Ureter (tissue), 1 donor: ENCODE measurements at regions not wholly inside any gene's neighbourhood (a gene's known extent, or its start where the extent isn't known, plus 50 kb on each side); places are given as distances from the start of the nearest gene placed in this dataset.

Experiments used
- DNase-seq: peaks from one replicate; pipeline ENCODE4 v3.0.0-alpha.2; 2020; ENCODE audit warnings: low spot score
- donor health status: DM: yes; HTN: yes; CAD: no.

DNA sequence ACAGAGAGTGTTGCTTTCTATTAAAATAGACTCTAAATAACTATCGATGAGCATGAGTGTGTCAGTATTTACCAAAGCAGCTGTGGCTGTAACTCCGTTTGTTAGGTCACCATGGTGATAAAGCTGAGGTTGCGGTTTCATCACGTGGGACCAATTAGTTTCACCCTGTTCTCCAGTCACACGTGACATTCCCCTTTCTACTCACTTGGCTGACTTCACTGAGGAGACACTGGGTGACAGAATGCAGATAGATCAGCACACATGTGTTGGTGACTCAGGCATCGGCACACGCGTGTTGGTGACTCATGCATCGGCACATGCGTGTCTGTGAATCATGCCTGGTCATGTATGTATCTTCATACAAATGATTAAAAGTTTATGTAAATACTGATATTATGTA, 285.4 kb downstream of the THBS2 start:
- peak; percentile 69 for DNase-seq

DNA sequence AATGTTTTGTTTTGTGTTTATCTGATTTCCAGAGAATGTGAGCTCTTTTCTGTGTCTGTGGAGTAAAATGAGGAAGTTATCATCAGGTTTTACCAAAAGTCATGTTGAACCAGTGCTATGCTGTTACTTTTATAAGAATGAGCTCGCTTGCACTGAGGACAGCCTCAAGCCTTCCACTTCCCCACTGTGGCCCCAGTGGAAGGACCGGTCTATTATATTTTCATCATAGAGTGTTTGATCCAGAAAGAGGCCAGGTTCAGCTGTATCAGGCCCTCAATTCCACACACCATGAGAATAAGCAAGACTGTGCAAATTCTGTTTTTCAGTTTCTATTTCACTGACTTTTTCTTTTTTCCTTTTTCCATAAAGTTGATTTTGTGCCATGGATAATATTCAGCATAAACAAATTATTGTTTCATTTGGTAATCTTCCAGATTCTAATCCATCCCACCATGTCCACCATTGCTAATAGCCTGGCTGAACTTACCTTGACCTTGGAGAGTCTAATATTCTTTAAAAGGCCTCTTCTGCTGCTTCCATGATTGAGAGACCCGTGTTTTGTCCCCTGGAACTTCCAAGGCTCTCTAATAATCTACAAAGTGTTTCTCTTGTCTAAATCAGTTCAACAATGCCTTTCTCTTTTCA, 286.2 kb downstream of the THBS2 start:
- no peak for DNase-seq

DNA sequence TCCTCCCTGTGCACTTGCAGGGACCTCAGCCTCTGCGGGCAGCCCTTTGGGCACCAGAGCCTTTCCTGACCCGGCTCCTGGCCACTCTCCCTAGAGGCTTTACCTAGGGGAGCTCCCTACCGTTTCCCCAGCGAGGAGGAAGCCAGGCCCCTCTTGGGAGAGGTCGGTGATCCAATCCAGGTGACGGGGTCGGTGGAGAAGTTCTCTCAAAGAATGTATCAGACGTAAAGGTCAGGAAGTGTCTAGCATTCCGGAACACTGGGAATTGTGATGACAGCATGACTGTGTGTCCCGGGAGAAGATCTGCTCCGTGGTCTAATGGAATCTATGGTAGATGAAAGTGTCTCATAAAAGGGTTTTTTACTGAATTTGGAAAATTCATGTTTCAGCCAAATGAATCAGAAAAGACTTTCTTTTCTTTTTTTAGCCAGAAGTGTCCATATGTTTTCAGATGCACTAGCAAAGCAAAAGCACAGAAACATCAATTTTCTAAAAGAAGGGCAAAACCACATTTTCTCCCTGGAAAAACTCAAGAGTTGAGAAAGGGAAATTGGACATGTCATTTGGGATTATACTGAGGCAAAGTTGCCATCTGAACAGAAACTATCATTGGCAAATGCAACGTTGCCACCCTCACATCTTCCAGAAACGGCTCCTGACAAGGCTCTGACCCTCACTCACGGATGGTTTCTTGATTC, 289.4 kb downstream of the THBS2 start:
- DNase-seq: no peak

DNA sequence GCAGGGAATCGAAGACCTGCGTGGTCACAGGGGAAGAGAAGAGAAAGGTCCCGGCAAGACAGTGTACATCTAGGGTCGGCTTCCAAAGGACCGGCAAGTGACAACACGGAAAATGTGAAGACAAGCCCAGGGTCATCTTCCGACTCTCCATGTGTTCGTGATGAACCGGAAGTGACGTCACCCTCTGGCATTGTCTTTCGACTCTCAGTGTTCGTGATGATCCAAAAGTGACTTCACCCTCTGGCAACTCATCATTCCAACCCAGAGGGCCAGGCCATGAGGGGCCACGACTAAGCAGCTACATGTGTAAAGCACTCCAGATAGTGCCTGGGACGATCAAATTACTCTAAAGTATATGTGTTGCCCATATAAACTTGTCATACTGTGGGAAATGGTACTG, 290.8 kb downstream of the THBS2 start:
- no peak for DNase-seq

DNA sequence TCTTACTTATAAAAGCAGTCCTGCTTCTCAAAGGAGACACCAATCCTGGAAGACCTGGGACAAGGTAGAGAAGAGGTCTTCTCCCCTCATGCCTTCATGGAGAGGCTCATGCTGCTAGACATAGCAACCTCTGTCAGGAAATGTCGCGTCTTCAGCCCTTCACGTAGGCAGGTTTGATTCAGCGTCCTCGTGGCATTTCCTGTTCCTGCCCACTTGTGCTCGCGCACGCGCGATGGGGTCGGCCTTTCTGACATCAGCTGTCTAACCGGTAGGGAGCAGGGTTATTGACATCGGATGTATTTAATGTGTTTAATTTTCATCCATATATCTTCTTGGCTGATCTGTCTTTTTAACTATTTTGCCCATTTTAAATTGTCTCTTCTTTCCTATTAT, 292.4 kb downstream of the THBS2 start:
- no peak for DNase-seq

DNA sequence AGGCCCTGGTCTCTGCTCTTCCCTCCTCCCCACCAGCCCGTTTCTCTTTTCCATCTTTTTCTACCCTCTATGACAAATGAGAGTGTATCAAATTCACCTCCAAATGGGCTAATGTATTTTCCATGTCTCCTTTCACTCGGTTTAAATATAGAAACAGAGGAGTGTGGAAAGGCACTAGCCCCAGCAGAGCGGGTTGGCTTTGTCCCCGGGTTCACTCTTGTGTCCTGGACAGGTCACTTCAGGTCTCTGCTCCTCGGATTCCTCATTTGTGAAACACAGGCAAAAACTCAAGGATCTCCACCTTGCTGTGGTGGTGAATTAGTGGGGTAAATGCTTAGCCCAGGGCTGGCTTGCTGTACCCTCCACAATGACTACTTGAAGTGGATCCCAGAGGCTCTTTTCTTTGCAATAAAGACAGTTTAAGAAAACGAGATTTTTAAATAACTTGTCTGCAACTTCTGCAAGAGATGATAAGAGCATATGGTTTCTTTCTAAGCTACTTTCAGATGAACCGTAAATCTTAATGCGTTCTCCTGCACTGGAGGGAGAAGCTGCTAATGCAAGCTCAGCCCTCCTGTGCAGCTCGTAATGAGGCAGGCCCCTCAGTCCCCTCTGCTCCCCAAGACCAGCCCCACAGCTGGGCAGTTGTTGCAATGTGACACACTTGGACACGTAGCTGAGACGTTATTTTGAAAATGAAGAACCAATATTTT, 292.9 kb downstream of the THBS2 start:
- no peak for DNase-seq

DNA sequence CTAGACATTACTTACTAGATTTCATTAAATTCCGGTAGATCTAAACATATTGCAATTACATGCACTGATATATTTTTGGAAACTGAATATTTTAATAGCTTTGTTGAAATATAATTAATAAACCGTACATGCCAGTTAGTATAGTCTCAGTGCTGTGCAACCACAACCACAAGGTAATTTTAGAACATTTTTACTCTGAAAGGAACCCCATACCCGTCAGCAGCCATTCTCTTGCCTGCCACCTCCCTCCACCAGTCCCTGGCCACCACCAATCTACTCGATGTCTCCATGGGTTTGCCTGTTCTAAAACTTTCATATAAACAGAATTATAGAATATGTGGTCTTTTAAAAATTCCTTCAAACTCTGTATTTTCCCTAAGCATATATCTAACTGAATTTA, 293.9 kb downstream of the THBS2 start:
- DNase-seq: no peak

DNA sequence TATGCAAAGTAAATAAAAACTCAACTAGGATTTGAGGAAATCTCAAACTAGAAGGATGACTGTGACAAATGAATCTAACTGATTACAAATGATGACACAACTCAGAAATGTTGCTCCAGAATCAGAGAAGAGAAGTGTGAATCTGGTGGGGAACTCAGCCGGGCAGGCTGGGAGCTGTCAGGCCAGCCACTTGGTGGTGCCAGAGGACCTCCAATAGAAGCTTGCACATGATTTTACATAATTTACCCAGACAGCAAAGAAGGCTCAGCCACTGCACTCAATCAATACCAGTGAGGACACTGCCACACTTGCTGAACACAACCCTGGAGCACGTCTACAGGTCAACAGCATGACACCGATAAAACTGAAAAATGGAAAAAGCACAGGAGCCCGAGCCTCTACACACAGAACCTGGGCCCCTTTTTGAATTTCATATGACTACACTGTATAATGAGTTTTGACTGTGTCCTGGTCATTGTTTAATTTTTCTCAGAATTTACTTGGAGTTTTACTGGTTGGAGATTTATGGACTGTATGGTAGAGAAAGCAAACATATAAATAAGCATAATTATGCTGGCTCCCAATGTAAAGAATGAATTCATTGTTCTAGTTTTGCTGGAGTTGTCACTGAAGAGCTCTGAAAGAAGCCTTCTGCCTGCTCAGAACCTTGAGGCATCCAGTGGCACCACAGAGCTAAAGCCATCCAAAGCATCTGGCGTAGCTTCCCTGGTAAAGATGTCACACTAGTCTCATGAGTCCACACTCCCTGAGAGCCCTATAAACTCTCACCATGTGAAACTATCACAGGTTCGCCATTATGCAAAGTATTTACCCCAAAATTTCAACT, 296.5 kb downstream of the THBS2 start:
- DNase-seq: peak; percentile 74

DNA sequence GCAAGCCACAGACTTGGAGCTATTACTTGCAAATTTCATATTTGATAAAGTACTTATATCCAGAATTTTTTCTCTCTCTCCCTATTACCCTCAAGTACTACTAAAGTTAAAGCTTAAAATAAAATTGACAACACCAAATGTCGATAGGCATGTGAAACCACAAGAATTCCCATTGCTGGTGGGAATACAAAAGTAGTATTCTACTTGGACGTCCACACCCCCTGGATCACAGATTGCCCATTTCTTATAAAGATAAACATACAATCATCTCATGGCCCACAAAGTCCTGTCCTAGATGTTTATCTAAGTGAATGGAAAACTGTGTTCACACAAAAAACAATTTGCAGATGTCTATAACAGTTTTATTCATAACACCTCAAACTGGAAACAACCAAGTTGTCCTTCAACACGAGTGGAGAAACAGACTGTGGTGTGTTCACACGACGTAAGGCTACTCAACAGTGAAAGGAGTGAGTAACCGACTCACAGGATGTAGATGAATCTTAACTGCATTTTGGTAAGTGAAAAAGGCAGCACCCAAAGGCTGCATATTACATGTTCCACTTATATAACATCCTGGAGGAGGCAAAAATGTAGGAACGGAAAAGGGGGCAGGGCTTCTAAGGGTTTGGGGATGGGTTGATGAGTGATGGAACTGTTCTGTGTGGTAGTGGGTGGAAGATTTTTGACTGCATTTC, 297.4 kb downstream of the THBS2 start:
- no peak for DNase-seq

DNA sequence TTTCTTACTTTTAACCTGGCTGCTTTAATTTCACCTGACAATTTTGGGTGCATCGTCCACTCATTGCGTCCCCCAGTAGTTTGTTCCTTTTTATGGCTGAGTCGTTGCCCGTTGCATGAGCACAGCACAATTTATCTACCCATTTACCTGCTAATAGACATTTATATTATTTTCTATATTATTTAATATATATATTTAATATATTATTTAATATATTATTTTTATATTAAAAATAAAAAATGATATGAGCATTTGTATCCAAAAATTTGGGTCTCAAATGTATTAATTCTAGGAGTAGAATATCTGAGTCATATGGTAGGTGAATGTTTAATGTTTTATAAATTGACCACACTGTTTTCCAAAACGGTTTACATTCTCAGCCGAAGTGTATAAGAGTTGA, 300.2 kb downstream of the THBS2 start:
- DNase-seq: no peak

DNA sequence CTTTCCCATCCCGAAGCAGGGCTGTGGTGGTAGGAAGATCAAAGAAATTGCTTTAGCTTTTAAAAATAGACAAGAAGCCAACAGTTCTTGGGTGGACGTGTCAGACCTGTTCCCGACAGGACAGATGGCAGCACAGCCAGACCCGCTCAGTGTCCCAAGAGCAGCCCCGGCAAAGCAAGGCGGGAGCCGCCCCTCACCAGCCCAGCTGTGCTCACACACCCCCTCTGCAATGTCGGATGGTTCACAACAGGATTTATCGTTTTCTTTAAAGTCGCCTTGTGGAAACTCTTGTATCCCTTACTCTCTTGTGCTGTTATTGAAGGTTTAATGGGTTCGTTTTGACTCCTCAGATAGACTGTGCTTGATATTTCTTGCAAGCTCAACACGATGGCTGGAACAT, 302.4 kb downstream of the THBS2 start:
- no peak for DNase-seq

DNA sequence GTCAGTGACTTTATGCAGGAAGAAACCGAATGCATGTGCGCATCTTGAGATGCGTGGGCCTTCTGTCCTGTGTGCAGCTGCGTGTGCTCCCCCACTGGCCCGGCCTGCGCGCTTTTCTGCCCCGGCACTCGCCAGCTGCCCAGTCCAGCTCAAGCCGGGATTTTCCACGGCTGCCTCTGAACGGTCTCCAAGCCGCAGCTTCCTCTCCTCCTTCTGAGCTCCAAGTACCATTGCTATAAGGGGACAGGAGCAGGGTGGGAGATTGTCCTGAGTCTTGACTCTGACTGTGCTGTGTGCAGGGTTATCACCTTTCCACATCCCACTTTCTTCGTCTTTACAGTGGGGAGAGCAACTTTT, 302.8 kb downstream of the THBS2 start:
- no peak for DNase-seq

DNA sequence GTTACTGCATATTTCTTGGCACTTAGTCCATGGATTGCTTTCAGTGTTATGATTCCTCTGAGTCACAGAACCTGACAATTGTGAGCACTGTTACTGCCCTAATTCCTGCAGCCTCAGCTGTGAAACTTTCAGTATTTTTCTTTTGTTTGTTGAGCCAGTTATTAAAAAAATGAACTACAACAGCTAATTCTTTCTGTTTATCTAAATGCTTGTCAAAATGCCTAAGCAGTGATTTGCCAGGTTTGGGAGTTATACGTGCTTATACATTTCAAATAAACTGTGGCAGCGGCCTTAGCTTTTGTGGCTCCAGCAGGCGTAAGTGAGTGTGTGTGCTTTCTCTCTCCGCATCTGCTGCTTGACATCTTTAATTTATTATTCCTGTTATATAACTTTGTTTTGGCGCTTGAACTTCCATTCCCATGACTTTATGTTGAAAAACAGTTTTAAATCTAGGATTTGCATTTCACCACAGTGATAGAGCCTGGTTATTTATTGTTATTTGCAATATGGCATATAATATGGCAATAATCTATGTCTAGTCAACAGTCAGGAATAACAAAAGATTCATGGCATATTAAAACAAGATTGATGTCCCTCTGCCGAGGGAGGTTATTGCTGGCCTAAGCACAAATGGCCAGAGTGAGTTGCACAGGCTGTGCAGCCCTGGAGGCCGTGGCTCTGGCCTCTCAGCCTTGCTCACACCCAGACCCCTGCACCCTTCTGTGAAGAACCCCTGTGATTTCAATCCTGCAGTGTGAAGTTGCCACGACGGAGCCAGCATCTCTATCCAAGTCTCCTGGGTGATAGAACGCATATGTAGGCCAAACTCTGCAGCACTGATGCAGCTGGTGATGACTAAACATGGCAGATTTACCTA, 303.4 kb downstream of the THBS2 start:
- DNase-seq: no peak

DNA sequence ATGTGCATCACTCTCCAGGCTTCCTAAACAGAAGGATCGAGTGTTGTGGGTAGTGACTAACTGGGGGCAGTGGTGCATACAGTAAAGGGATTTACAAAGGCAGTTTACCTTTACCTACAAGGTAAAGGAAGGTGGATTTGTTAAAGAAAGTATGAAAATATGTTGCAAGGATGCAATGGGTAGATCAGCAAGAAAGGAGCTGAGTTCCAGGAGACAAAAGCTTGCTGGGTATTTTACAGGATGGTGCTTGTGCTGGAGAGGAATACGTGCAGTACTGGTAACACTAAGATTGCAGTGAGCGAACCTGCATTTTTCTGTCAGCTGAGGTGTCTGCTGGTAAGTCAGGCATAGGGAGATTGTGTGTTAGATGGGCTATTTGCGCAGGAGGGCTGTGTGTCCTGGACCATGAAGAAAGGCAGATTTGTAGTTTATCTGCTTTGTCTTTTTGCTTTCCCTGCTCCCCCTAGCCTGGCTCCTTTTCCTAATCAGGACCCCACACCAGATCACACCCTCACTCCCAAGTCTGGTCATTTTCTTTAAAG, 304.6 kb downstream of the THBS2 start:
- DNase-seq: no peak

DNA sequence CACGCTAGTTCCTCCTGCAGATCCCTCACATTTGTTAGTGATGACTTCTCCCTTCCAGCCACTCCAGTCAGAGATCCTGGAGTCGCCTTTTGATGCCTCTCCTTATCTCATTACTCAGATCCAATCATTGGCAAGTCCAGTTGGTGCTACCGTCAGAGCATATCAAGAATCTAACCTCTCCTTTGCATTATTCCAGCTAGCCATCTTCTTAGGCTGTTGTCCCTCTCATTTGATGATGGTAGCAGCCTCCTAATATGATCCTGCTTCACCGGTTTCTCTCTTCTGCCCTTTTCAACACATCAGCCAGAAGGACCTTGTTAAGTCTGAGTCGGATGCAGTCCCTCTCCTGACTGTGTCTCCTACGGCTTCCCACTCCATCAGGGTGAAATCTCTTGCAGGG, 305.6 kb downstream of the THBS2 start:
- no peak for DNase-seq

DNA sequence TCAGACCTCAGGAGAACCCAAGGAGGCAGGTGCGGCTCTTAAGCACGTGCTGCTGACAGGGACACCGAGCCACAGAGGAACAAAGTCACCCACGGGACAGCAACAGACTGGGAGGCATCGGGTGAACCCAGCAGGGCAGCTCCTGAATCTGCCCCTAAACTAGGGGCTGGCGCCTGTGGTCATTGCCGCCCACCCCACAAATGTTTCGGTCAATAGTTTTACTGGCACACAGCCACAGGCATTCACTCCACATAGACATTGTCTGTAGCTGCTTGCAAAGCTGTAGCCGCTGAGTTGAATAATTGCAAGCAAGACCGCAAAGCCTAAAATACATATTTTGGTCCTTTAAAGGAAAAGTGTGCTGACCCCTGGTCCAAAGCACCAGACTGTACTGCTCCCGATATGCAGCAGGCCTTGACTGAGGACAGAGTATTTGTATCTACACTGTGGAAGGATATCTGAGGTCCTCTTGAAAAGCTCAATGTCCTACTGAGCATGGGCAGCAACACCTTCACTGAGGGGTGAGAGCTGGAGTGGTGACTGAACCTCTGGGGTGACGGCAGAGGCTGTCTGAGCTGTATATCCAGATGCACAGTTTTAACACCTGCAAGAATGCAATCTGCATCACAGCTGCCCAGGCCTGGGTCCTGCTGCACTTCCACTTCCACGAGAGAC, 310.3 kb downstream of the THBS2 start:
- no peak for DNase-seq

DNA sequence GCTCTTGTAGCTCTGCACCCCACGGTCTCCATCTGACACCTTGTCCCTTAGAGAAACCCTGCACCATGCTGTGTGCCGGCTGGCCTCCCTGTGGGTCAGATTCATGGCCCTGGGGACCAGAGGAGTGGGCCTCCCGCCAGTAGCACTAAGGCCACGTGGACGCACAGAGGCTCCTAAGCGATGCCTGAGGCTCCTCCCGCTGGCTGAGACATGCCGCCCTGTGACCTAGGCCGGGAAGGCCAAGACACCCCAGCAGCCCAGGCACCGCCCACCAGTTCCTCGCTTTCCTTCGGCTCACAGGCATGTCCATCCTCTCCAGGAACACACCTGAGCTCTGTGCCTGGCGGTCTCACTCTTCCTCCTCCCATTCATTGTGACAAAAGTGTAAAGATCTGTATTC, 311.0 kb downstream of the THBS2 start:
- no peak for DNase-seq

DNA sequence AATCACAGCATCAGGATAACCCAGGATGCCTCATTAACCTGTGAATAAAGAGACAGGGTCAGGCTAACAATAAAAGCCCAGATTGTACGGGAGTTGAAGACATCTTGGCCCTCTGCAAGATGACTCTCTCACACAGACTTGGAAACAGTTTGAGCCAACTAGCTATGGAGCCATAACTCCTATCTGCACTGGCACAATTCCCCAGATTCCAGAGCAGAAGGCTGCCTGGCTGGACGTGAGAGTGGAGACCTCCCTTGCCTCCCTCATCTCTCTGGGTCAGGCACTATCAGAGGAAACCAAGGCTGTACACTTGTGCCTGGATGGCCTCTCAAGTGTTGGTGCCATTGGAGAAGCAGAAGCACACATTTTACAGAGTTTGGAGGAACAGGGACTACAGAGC, 312.6 kb downstream of the THBS2 start:
- DNase-seq: no peak

DNA sequence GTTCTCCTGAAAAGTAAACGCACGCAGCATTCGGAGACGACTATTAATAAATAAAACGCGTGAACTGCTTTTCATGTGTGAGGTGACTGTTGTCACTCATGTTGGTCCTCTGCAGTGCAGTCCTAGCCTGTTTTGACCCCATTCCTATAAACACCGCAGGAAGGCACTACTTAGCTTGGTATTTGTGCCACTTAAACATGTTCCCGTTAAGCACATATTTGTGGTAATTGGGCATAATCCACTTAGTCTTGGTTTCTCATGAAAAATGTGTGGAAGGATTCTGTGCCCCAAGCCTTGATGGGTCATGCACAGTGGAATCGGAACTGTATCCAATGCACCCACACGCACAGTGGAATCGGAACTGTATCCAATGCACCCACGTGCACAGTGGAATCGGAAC, 313.9 kb downstream of the THBS2 start:
- DNase-seq: no peak

DNA sequence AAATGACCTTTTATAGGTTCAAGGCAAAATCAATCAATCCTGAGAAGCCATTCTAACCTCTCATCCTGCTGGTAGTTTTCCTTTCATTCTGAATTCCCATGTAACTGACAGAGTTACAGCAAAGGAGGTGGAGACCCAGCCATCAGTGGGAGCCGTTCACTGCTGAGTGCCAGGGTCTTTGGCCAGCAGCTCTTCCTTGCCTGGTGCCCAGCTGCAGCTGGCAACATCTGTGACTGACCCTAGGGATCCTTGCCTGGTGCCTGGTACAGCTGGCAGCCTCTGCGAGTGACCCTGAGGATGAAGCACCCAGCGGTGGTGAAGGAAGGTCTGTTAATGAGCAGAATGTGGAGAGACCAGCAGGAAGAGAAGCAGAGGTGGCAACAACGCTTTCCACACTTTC, 314.6 kb downstream of the THBS2 start:
- no peak for DNase-seq
